B cell (primary cell): ENCODE measurements at regions not wholly inside any gene's neighbourhood (a gene's known extent, or its start where the extent isn't known, plus 50 kb on each side); places are given as distances from the start of the nearest gene placed in this dataset.

Source experiments
- ATAC-seq: fragments of 200-7000 bp; cut with Tn5 transposase; one replicate; pipeline ENCODE4 v1.10.0; 2021; ENCODE audit warnings: low read depth, mild to moderate bottlenecking, moderate number of reproducible peaks, moderate library complexity
- CTCF ChIA-PET: fragments of 350-600 bp; sonication (Branson Sonifier 250); formaldehyde crosslinking; loops from one replicate; lab custom pipeline; 2021; ENCODE audit warnings: antibody characterized with exemption, inconsistent platforms; lab: Charles Lee
- POLR2A ChIA-PET: fragments of 350-600 bp; sonication (Branson Sonifier 250); formaldehyde crosslinking; loops from one replicate; lab custom pipeline; 2021; ENCODE audit warnings: antibody characterized with exemption; lab: Charles Lee
- DNase-seq: peaks from one replicate; pipeline ENCODE4 v3.0.0; 2013
- H2AFZ ChIP-seq: 2 replicates; pipeline ENCODE4 v1.6.1; 2012; ENCODE audit warnings: mild to moderate bottlenecking, low read depth, low read length; ENCODE audit not compliant: insufficient read depth, poor library complexity, severe bottlenecking
- H3K27ac ChIP-seq, 2 donors: 1 replicate in 1 of 2; 2 replicates in 1 of 2; pipeline ENCODE4 v1.5.1; 2012 to 2013; ENCODE audit warnings: low read length in 2 of 2, mild to moderate bottlenecking in 2 of 2, moderate library complexity in 1 of 2
- H3K27me3 ChIP-seq, 4 experiments: fragments of 200-600 bp in 1 of 4; sonication (generic) in 1 of 4; replicated peaks in 1 of 4; 1 replicate in 2 of 4; 2 replicates in 2 of 4; pipeline versions ENCODE4 v1.6.1 to v1.7.0; 2013 to 2016; ENCODE audit warnings: low read length in 3 of 4, mild to moderate bottlenecking in 2 of 4, mixed read lengths in 1 of 4, moderate library complexity in 1 of 4; ENCODE audit not compliant: insufficient read depth in 4 of 4, control insufficient read depth in 3 of 4; ENCODE audit errors: control extremely low read depth in 1 of 4
- H3K36me3 ChIP-seq, 2 experiments: replicated peaks in 1 of 2; 1 replicate in 1 of 2; 2 replicates in 1 of 2; pipeline versions ENCODE4 v1.6.1 to v1.7.1; 2013; ENCODE audit warnings: low read length in 1 of 2; ENCODE audit not compliant: insufficient read depth in 2 of 2, control insufficient read depth in 1 of 2; ENCODE audit errors: control extremely low read depth in 1 of 2, extremely low read depth in 1 of 2
- H3K4me1 ChIP-seq, 2 donors: fragments of 200-600 bp in 1 of 2; sonication (generic) in 1 of 2; 1 replicate in 1 of 2; 2 replicates in 1 of 2; pipeline versions ENCODE4 v1.5.1 to v1.6.1; 2013 to 2017; ENCODE audit warnings: low read length in 2 of 2; ENCODE audit not compliant: control insufficient read depth in 2 of 2, insufficient read depth in 2 of 2
- H3K4me2 ChIP-seq: replicated peaks from 2 replicates; pipeline ENCODE3; 2012; ENCODE audit warnings: mild to moderate bottlenecking, low read depth, low read length; ENCODE audit not compliant: poor library complexity, severe bottlenecking
- H3K4me3 ChIP-seq, 5 experiments: fragments of 200-600 bp in 1 of 5; sonication (generic) in 1 of 5; 1 replicate in 3 of 5; 2 replicates in 2 of 5; pipeline versions ENCODE4 v1.5.1 to v1.7.0; 2011 to 2016; ENCODE audit warnings: low read length in 4 of 5, mild to moderate bottlenecking in 4 of 5, low read depth in 2 of 5, control low read depth in 1 of 5, moderate library complexity in 1 of 5; ENCODE audit not compliant: insufficient read depth in 1 of 5; ENCODE audit errors: control extremely low read depth in 1 of 5, extremely low read depth in 1 of 5
- H3K79me2 ChIP-seq: fragments of 200-600 bp; sonication (generic); one replicate; pipeline ENCODE4 v1.6.0; 2016; ENCODE audit warnings: low read length; ENCODE audit not compliant: control insufficient read depth, insufficient read depth
- H3K9ac ChIP-seq: fragments of 200-600 bp; sonication (generic); 2 replicates; pipeline ENCODE4 v1.6.1; 2017; ENCODE audit warnings: mild to moderate bottlenecking, low read length, moderate library complexity
- H3K9me3 ChIP-seq, 3 donors: one replicate each; pipeline versions ENCODE4 v1.6.1 to v1.7.1; 2013; ENCODE audit warnings: low read length in 2 of 3; ENCODE audit not compliant: control insufficient read depth in 2 of 3, insufficient read depth in 1 of 3; ENCODE audit errors: control extremely low read depth in 1 of 3
- H4K20me1 ChIP-seq: 2 replicates; pipeline ENCODE4 v1.6.0; 2012; ENCODE audit warnings: mild to moderate bottlenecking, low read length; ENCODE audit not compliant: insufficient read depth, control insufficient read depth, poor library complexity, severe bottlenecking
- H3K27ac Mint-ChIP-seq: one replicate; pipeline ENCODE4 v1.8.0; 2021; ENCODE audit warnings: mixed read lengths
- H3K27me3 Mint-ChIP-seq: one replicate; pipeline ENCODE4 v1.8.0; 2021; ENCODE audit warnings: mixed read lengths
- H3K4me1 Mint-ChIP-seq: one replicate; pipeline ENCODE4 v1.8.0; 2021; ENCODE audit warnings: mixed read lengths
- H3K4me3 Mint-ChIP-seq: one replicate; pipeline ENCODE4 v1.8.0; 2021; ENCODE audit warnings: mixed read lengths
- H3K9me3 Mint-ChIP-seq: one replicate; pipeline ENCODE4 v1.8.0; 2022; ENCODE audit warnings: mixed read lengths; ENCODE audit not compliant: insufficient read depth
- CTCF ChIP-seq: fragments of 200-600 bp; IDR thresholded peaks from one replicate; pipeline ENCODE4 v1.8.0; 2022; ENCODE audit warnings: antibody characterized with exemption, mild to moderate bottlenecking
- EZH2 ChIP-seq: IDR thresholded peaks from 2 replicates; pipeline ENCODE4 v1.6.1; 2012; ENCODE audit warnings: borderline replicate concordance, low read depth, mild to moderate bottlenecking, moderate library complexity, low read length; ENCODE audit not compliant: insufficient read depth, poor library complexity, severe bottlenecking
- WGBS: methylation state at CpG from one replicate; pipeline ENCODE4 v1.1.5; 2013; ENCODE audit warnings: missing lambda C conversion rate; ENCODE audit not compliant: insufficient coverage; 5-methylcytosine and 5-hydroxymethylcytosine counted together
- intact Hi-C: fragments of 100-400 bp; cut with micrococcal nuclease; formaldehyde crosslinking; loops from one replicate; pipeline ENCODE4 v1.10.0; 2022

GRCh38 chr6:2396846-2397630 lies 151.6 kb upstream of the GMDS start:
- TF ChIP-seq CTCF: no peak
- TF ChIP-seq EZH2: no peak
- H4K20me1 ChIP-seq: no peaks in the 10 kb centered on the region
- POLR2A ChIA-PET: no interaction called here
- ATAC-seq (no peak), DNase-seq (no peak)
- H3K4me3 ChIP-seq: no peak overlapping the region
- Mint-ChIP-seq H3K4me1 (no peaks in the 10 kb centered on the region), H3K4me3 (no peak overlapping the region), H3K27ac (no peak overlapping the region), H3K9me3 (no peaks in the 10 kb centered on the region), H3K27me3 (no peaks in the 10 kb centered on the region)
- H3K4me2 ChIP-seq: no peak overlapping the region
- WGBS: 92% methylated on average over 12 of the region's 15 CpGs
- no peaks in the 10 kb centered on the region for H3K79me2 ChIP-seq
- H3K27me3 ChIP-seq: no peaks in the 10 kb centered on the region
- CTCF ChIA-PET: no interaction called here
- H3K9me3 ChIP-seq: peaks cover 0 to 12% (median 0%) of the 10 kb centered on the region in 3 donors
- no peak overlapping the region for H3K27ac ChIP-seq
- H2AFZ ChIP-seq: no peak overlapping the region
- intact Hi-C loops: no loop called here
- H3K4me1 ChIP-seq: no peaks in the 10 kb centered on the region
- H3K36me3 ChIP-seq: no peaks in the 10 kb centered on the region
- no peak overlapping the region for H3K9ac ChIP-seq

GRCh38 chr6:2396042-2396657 lies 150.7 kb upstream of the GMDS start:
- H3K4me1 ChIP-seq: no peaks in the 10 kb centered on the region
- peaks cover 0 to 12% (median 0%) of the 10 kb centered on the region in 3 donors for H3K9me3 ChIP-seq
- H3K27ac Mint-ChIP-seq: no peak overlapping the region
- CTCF ChIA-PET: no interaction called here
- H3K36me3 ChIP-seq: no peaks in the 10 kb centered on the region
- no peaks in the 10 kb centered on the region for H3K27me3 ChIP-seq
- ATAC-seq (no peak), DNase-seq (no peak)
- no peak overlapping the region for H2AFZ ChIP-seq
- H3K9ac ChIP-seq: no peak overlapping the region
- no peaks in the 10 kb centered on the region for H3K9me3 Mint-ChIP-seq
- H3K79me2 ChIP-seq: no peaks in the 10 kb centered on the region
- no peaks in the 10 kb centered on the region for H3K27me3 Mint-ChIP-seq
- H3K4me1 Mint-ChIP-seq: no peaks in the 10 kb centered on the region
- H4K20me1 ChIP-seq: no peaks in the 10 kb centered on the region
- WGBS: 84% methylated on average over 5 of the region's 6 CpGs
- intact Hi-C loops: no loop called here
- no peak overlapping the region for H3K4me3 Mint-ChIP-seq
- H3K27ac ChIP-seq: no peak overlapping the region
- no peak overlapping the region for H3K4me3 ChIP-seq
- no peak overlapping the region for H3K4me2 ChIP-seq
- POLR2A ChIA-PET: no interaction called here
- no peak for TF ChIP-seq CTCF
